Endodermal cell (in vitro differentiated cells): ENCODE measurements at regions not wholly inside any gene's neighbourhood (a gene's known extent, or its start where the extent isn't known, plus 50 kb on each side); places are given as distances from the start of the nearest gene placed in this dataset.

Experiments used
- DNase-seq: peaks from one replicate; pipeline ENCODE4 v3.0.0-alpha.2; 2017
- H3K27ac ChIP-seq: 2 replicates; pipeline ENCODE4 v1.5.1; 2013; ENCODE audit warnings: mild to moderate bottlenecking, low read depth, low read length, moderate library complexity
- H3K27me3 ChIP-seq: 2 replicates; pipeline ENCODE4 v1.6.1; 2013; ENCODE audit warnings: mild to moderate bottlenecking, low read length, moderate library complexity; ENCODE audit not compliant: insufficient read depth, control insufficient read depth, poor library complexity, severe bottlenecking
- H3K36me3 ChIP-seq: 2 replicates; pipeline ENCODE4 v1.7.0; 2013; ENCODE audit warnings: mild to moderate bottlenecking, low read length, moderate library complexity; ENCODE audit not compliant: control insufficient read depth, insufficient read depth
- H3K4me1 ChIP-seq: one replicate; pipeline ENCODE4 v1.7.0; 2013; ENCODE audit warnings: low read length; ENCODE audit not compliant: control insufficient read depth, insufficient read depth
- H3K4me3 ChIP-seq: 2 replicates; pipeline ENCODE4 v1.5.1; 2013; ENCODE audit warnings: mild to moderate bottlenecking, low read length, moderate library complexity
- H3K9ac ChIP-seq: 2 replicates; pipeline ENCODE4 v1.6.1; 2013; ENCODE audit warnings: mild to moderate bottlenecking, low read length, moderate library complexity; ENCODE audit not compliant: poor library complexity, severe bottlenecking; ENCODE audit errors: extremely low read depth
- H3K9me3 ChIP-seq: 2 replicates; pipeline ENCODE4 v1.6.1; 2013; ENCODE audit warnings: mild to moderate bottlenecking, low read length, moderate library complexity; ENCODE audit not compliant: control insufficient read depth
- H3K27ac Mint-ChIP-seq: 2 replicates; pipeline ENCODE4 v1.8.0; 2020; ENCODE audit warnings: mixed read lengths
- H3K27me3 Mint-ChIP-seq: 2 replicates; pipeline ENCODE4 v1.8.0; 2021; ENCODE audit warnings: mild to moderate bottlenecking, mixed read lengths; ENCODE audit not compliant: insufficient read depth
- H3K36me3 Mint-ChIP-seq: 2 replicates; pipeline ENCODE4 v1.8.0; 2020; ENCODE audit warnings: low read depth, mixed read lengths
- H3K4me1 Mint-ChIP-seq: 2 replicates; pipeline ENCODE4 v1.8.0; 2020; ENCODE audit warnings: mixed read lengths
- H3K4me3 Mint-ChIP-seq: 2 replicates; pipeline ENCODE4 v1.8.0; 2020; ENCODE audit warnings: mild to moderate bottlenecking, moderate library complexity, mixed read lengths
- H3K9me3 Mint-ChIP-seq: 2 replicates; pipeline ENCODE4 v1.8.0; 2020; ENCODE audit warnings: mild to moderate bottlenecking, mixed read lengths
- WGBS, 2 experiments: methylation state at CpG; one replicate each; pipeline versions ENCODE4 v1.1.5 to v1.1.7; 2013; ENCODE audit warnings: missing lambda C conversion rate in 2 of 2, mixed read lengths in 1 of 2; ENCODE audit not compliant: insufficient coverage in 1 of 2, insufficient read length in 1 of 2; 5-methylcytosine and 5-hydroxymethylcytosine counted together
- TF ChIP-seq, protein P1 (sequence below): fragments of 200-600 bp; sonication (generic); conservative IDR thresholded peaks from 2 replicates; pipeline ENCODE4 v1.5.0; 2021; ENCODE audit warnings: antibody characterized with exemption, mild to moderate bottlenecking

DNA sequence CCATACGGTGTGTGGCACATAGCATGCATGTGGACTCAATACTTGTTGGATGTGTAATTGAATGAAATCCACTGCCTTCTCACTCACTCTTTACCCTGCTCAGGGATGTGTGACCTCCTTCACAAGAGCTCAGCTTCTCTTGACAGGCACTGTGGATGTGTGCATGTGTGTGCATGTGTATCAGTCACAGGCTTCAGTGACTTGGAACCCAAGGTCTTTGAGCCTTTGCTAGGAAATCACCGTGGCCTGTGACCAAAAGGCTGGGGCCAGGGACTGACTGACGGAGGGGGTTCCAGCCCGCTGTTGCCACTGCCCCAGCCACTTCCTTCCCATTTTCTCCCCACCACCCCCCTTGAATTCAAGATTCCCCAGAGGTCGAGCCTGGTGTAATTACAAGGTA is 144.4 kb upstream of the POU3F1 start:
- no peaks in the 10 kb centered on the region for H3K4me1 ChIP-seq
- Mint-ChIP-seq H3K4me1 (no peaks in the 10 kb centered on the region), H3K9me3 (peaks cover 12% of the 10 kb centered on the region), H3K27me3 (peaks cover 95% of the 10 kb centered on the region), H3K27ac (no peak overlapping the region), H3K4me3 (no peak overlapping the region), H3K36me3 (no peaks in the 10 kb centered on the region)
- 85 to 90% methylated on average over 3 to 5 of the region's 5 CpGs for WGBS, 2 experiments
- H3K27me3 ChIP-seq: peaks cover 99% of the 10 kb centered on the region
- TF ChIP-seq, protein P1, sequence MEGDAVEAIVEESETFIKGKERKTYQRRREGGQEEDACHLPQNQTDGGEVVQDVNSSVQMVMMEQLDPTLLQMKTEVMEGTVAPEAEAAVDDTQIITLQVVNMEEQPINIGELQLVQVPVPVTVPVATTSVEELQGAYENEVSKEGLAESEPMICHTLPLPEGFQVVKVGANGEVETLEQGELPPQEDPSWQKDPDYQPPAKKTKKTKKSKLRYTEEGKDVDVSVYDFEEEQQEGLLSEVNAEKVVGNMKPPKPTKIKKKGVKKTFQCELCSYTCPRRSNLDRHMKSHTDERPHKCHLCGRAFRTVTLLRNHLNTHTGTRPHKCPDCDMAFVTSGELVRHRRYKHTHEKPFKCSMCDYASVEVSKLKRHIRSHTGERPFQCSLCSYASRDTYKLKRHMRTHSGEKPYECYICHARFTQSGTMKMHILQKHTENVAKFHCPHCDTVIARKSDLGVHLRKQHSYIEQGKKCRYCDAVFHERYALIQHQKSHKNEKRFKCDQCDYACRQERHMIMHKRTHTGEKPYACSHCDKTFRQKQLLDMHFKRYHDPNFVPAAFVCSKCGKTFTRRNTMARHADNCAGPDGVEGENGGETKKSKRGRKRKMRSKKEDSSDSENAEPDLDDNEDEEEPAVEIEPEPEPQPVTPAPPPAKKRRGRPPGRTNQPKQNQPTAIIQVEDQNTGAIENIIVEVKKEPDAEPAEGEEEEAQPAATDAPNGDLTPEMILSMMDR: no peak
- H3K9me3 ChIP-seq: peaks cover 10% of the 10 kb centered on the region
- no peak overlapping the region for H3K4me3 ChIP-seq
- H3K36me3 ChIP-seq: no peaks in the 10 kb centered on the region
- no peak overlapping the region for H3K27ac ChIP-seq
- no peak for DNase-seq
- no peak overlapping the region for H3K9ac ChIP-seq

DNA sequence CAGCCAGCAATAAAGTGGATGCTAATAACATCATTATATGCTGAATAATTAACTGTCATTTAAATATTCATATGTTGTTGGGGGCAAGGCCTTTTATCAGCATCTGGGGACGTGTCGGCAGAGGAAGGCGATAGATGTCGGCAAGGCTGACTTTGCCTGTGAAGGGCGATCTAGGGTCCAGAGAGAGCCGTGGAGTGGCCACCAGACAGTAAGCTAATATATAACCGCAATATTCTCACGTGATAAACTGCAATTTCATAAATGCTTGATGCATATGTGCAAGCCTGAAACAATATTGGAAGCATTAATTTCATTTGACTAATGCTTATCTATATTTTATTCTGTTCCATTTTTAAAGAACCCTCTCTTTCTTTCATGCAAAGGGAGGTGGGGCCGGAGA is 141.0 kb upstream of the POU3F1 start:
- Histone ChIP-seq H3K27me3 (peaks cover 95% of the 10 kb centered on the region), H3K27ac (no peak overlapping the region), H3K4me3 (no peak overlapping the region), H3K36me3 (no peaks in the 10 kb centered on the region), H3K9ac (no peak overlapping the region), H3K4me1 (peaks cover 4% of the 10 kb centered on the region), H3K9me3 (peaks cover 10% of the 10 kb centered on the region)
- peaks cover 79% of the 10 kb centered on the region for H3K27me3 Mint-ChIP-seq
- H3K27ac Mint-ChIP-seq: no peak overlapping the region
- H3K36me3 Mint-ChIP-seq: no peaks in the 10 kb centered on the region
- TF ChIP-seq, protein P1: no peak
- H3K9me3 Mint-ChIP-seq: peaks cover 12% of the 10 kb centered on the region
- H3K4me3 Mint-ChIP-seq: no peak overlapping the region
- peaks cover 9% of the 10 kb centered on the region for H3K4me1 Mint-ChIP-seq
- WGBS, 2 experiments: 95 to 98% methylated on average over 8 to 9 of the region's 9 CpGs
- no peak for DNase-seq

GRCh38 chr1:38186566-38186965 is 140.0 kb upstream of the POU3F1 start:
- 90 to 91% methylated on average over 4 to 5 of the region's 5 CpGs for WGBS, 2 experiments
- Mint-ChIP-seq H3K9me3 (peaks cover 12% of the 10 kb centered on the region), H3K27me3 (peaks cover 69% of the 10 kb centered on the region), H3K27ac (no peak overlapping the region), H3K4me3 (no peak overlapping the region), H3K4me1 (peaks cover 11% of the 10 kb centered on the region), H3K36me3 (no peaks in the 10 kb centered on the region)
- Histone ChIP-seq H3K27ac (no peak overlapping the region), H3K9ac (no peak overlapping the region), H3K27me3 (peaks cover 85% of the 10 kb centered on the region), H3K4me3 (no peak overlapping the region), H3K36me3 (no peaks in the 10 kb centered on the region), H3K9me3 (peaks cover 10% of the 10 kb centered on the region), H3K4me1 (peaks cover 4% of the 10 kb centered on the region)
- DNase-seq: no peak
- TF ChIP-seq, protein P1: no peak
